ENCODE measurements at regions not wholly inside any gene's neighbourhood (a gene's known extent, or its start where the extent isn't known, plus 50 kb on each side); places are given as distances from the start of the nearest gene placed in this dataset.

DNA sequence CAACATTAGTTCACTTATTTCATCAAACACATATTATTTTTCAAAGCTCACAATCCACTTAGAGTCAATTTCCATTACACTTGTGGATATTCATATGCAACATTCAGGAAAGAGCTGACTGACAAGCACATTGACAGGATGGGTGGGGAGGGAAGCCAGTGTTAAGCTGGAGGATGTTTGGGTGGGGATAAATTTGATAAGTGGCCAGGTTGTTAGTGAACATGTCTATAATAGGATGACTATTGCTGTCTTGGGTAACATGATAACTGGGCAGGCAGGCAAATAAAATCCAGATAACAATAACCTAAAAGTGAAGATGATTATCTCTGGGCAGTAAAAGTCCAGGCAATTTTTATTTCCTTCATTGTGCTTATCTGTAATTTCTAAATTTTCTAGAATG lies 73.8 kb upstream of the OSBPL8 start:
- Histone ChIP-seq H3K36me3 (no peaks in the 10 kb centered on the region), H3K27ac (no peak overlapping the region), H3K4me1 (no peaks in the 10 kb centered on the region), H3K9me3 (no peaks in the 10 kb centered on the region), H3K4me3 (no peak overlapping the region), H3K27me3 (no peaks in the 10 kb centered on the region)
- DNase-seq (ENCODE audit: low spot score in 2 of 2), result no peak
- TF ChIP-seq POLR2AphosphoS5 (IDR thresholded peaks at IDR 0.05) (no peak), POLR2A (IDR thresholded peaks at IDR 0.05) (no peak), CTCF (IDR thresholded peaks at IDR 0.05) (no peak)
- intact Hi-C loops (cut with DNase I; ENCODE audit: low total_unique reads), result no loop called here

DNA sequence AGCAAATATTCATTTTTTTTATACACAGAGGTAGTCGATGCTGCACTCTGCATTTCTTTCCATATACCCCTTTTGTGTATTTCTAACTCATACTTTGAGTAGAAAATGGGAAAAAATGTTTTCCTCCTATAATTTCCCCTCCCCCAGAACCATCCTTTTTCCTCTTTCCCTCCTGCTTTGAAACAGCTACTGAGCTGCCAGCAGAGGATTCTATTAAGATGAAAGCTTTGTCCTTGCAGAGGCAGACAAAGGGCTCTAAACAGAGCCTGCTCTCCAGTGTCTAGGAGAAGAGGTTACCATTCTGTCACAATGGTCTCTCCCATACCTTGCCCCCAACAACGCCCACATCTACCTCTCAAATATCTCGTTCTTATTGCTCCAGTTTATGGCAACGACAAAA lies 74.6 kb upstream of the OSBPL8 start:
- no peak for TF ChIP-seq POLR2A (IDR thresholded peaks at IDR 0.05)
- intact Hi-C loops (cut with DNase I; ENCODE audit: low total_unique reads), result no loop called here
- H3K27me3 ChIP-seq, result no peaks in the 10 kb centered on the region
- no peak overlapping the region for H3K27ac ChIP-seq
- DNase-seq (ENCODE audit: low spot score in 2 of 2), result no peak
- no peaks in the 10 kb centered on the region for H3K36me3 ChIP-seq
- H3K9me3 ChIP-seq, result no peaks in the 10 kb centered on the region
- H3K4me1 ChIP-seq, result no peaks in the 10 kb centered on the region
- H3K4me3 ChIP-seq, result no peak overlapping the region

DNA sequence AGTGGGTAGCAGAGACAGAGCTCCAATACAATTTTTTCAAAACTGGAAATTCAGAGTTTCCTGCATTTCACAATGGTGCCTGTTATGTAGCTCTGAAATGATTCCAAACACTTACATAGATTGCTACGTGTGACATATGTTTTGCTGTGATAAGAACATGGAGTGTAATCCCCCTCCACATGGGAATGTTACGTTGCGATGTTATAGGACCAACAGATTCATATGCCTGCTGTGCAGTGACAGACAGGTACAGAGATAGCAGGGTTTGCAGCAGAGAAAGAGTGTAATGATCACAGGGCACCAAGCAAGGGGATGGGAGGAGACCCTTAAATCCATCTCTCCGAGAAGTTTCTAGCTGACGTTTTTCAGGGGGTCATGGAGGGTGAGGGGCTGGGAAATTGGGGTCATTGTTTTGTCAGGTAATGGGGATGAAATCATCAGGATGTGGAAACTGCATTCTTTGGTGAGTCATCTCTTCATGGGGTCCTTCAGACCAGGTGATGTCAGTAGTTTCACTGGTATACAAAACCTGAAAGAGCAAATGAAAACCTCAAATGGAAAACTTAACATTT lies 76.6 kb upstream of the OSBPL8 start:
- Histone ChIP-seq H3K4me3 (no peak overlapping the region), H3K27ac (no peak overlapping the region), H3K4me1 (no peaks in the 10 kb centered on the region), H3K36me3 (no peaks in the 10 kb centered on the region), H3K9me3 (no peaks in the 10 kb centered on the region), H3K27me3 (no peaks in the 10 kb centered on the region)
- DNase-seq (ENCODE audit: low spot score in 2 of 2), result no peak
- intact Hi-C loops (cut with DNase I; ENCODE audit: low total_unique reads), result no loop called here
- TF ChIP-seq CTCF (IDR thresholded peaks at IDR 0.05) (no peak), POLR2AphosphoS5 (IDR thresholded peaks at IDR 0.05) (no peak), POLR2A (IDR thresholded peaks at IDR 0.05) (no peak)

DNA sequence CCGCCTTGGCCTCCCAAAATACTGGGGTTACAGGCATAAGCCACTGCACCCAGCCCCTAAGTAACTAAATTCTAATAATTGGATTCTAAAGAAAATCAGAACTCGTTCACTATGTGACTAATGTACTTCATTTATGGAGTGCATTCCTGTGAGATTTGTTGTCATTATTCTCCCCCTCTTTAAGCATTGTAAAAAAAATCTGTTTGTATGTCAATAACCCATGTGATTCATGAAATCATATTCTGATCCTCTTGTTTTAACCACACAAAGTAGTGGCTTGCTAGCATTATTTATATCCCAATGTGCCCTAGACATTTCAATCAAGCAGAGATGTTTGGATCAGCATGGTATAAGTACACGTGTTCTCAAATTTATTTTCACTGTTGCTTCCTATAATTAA lies 78.2 kb upstream of the OSBPL8 start:
- intact Hi-C loops (cut with DNase I; ENCODE audit: low total_unique reads), result no loop called here
- H3K27ac ChIP-seq, result no peak overlapping the region
- DNase-seq (ENCODE audit: low spot score in 2 of 2), result no peak
- H3K27me3 ChIP-seq, result no peaks in the 10 kb centered on the region
- no peaks in the 10 kb centered on the region for H3K9me3 ChIP-seq
- no peak for TF ChIP-seq POLR2A (IDR thresholded peaks at IDR 0.05)
- no peak for TF ChIP-seq POLR2AphosphoS5 (IDR thresholded peaks at IDR 0.05)
- no peak for TF ChIP-seq CTCF (IDR thresholded peaks at IDR 0.05)
- H3K36me3 ChIP-seq, result no peaks in the 10 kb centered on the region
- H3K4me3 ChIP-seq, result no peak overlapping the region
- no peaks in the 10 kb centered on the region for H3K4me1 ChIP-seq

DNA sequence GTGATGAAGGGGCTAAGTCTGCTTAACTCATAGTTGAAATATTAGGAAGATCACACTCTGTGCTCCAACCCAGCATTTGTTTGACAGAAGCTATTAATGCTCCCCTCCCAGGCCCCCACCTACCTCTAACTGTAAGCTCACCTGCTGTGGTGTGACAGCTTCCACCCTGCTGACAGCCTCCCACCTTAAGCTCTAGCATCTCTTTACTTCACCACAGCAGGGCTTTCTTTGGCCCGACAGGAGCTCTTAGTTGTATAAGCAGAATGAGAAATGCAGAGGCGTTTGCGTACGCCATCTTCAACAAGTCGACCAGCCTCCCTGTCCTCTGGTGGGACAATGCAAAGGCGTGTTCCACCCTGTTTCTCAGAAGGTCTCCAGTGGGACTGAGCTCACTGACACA lies 80.1 kb upstream of the OSBPL8 start:
- Histone ChIP-seq H3K36me3 (no peaks in the 10 kb centered on the region), H3K9me3 (no peaks in the 10 kb centered on the region), H3K4me3 (no peak overlapping the region), H3K27me3 (no peaks in the 10 kb centered on the region), H3K27ac (no peak overlapping the region), H3K4me1 (no peaks in the 10 kb centered on the region)
- DNase-seq (ENCODE audit: low spot score in 2 of 2), result no peak
- TF ChIP-seq POLR2AphosphoS5 (IDR thresholded peaks at IDR 0.05), result no peak
- no peak for TF ChIP-seq POLR2A (IDR thresholded peaks at IDR 0.05)
- no peak for TF ChIP-seq CTCF (IDR thresholded peaks at IDR 0.05)
- intact Hi-C loops (cut with DNase I; ENCODE audit: low total_unique reads), result no loop called here

DNA sequence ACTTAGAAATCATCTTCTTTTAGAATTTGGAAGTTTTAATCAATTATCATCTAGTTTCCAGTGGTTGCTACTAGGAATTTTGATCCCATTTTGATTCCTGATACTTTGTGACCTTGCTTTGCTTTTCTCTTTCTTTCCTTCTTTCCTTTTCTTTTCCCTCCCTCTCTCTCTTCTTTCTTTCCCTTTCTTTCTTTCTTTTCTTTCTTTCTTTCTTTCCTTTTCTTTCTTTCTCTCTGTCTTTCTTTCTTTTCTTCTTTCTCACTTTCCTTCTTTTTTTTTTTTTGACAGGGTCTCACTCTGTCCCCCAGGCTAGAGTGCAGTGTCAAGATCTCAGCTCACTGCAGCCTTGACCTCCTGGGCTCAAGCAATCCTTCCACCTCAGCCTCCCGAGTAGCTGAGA lies 81.5 kb upstream of the OSBPL8 start:
- TF ChIP-seq POLR2AphosphoS5 (IDR thresholded peaks at IDR 0.05) (no peak), CTCF (IDR thresholded peaks at IDR 0.05) (no peak)
- intact Hi-C loops (cut with DNase I; ENCODE audit: low total_unique reads), result no loop called here
- no peaks in the 10 kb centered on the region for H3K36me3 ChIP-seq

More for the DNA sequence above, 81.5 kb upstream of the OSBPL8 start:
- H3K27ac ChIP-seq, result no peak overlapping the region
- no peaks in the 10 kb centered on the region for H3K9me3 ChIP-seq
- H3K27me3 ChIP-seq, result no peaks in the 10 kb centered on the region
- no peaks in the 10 kb centered on the region for H3K4me1 ChIP-seq
- H3K4me3 ChIP-seq, result no peak overlapping the region
- no peak for DNase-seq (ENCODE audit: low spot score in 2 of 2)
